ENCODE measurements at regions not wholly inside any gene's neighbourhood (a gene's known extent, or its start where the extent isn't known, plus 50 kb on each side); places are given as distances from the start of the nearest gene placed in this dataset.

DNA sequence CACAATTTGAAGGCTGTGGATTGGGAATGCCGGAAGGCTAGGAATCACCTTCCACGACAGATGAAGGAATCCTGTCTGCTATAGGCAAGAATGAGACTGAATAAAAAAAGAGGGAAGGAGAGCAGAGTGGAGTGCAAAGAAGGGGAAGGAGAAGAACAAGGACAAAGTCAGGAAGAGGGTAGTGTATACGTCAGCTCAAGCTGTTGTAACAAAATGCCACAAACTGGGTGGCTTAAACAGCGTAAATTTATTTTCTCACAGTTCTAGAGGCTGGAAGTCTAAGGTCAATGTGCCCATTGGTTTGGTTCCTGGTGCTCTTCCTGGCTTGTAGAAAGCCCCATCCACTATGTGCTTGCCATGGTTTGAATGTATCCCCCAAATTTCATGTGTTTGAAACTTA is 104.5 kb downstream of the TTLL2 start:
- 81% methylated on average over 4 of the region's 4 CpGs for WGBS (ENCODE audit: insufficient coverage)
- no peak overlapping the region for H3K27ac Mint-ChIP-seq
- peaks cover 0 to 2% (median 0%) of the 10 kb centered on the region in 3 donors for H3K27me3 Mint-ChIP-seq (ENCODE audit: low read depth in 3 of 3)

DNA sequence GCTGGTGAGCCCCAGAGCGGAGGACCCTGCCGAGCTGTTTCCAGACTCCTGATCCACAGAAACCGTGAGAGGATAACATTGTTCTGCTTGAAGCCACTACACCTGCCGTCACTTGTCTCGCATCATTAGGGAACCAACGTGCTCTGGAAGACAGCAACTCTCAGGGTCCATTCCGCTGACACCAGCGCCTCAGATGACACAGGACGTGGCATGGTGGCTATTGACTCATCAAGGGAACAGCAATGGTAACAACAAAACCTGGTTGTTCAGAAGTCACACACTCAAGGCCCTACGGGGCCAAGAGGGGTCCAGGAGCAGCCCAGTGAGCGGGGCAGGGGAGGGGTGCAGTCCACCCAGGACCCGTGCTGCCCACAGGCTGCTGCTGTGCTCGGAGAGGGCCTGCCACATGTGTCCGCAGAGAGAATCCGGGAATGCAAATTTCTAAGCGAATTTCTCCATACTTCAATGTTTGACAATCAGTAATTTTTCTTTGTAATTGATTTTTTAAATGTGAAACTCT is 110.4 kb downstream of the TTLL2 start:
- Histone ChIP-seq H4K20me1 (ENCODE audit: insufficient read depth, low read length) (no peaks in the 10 kb centered on the region), H3K4me2 (replicated peaks; ENCODE audit: extremely low read depth, low read length, poor library complexity, severe bottlenecking) (no peak overlapping the region), H3K36me3 (replicated peaks in 1 of 2; ENCODE audit: control insufficient read depth in 1 of 2, insufficient read depth in 2 of 2, low read length in 2 of 2) (no peaks in the 10 kb centered on the region), H3K27ac (ENCODE audit: low read depth in 1 of 2, low read length in 2 of 2) (no peak overlapping the region), H3K9me3 (replicated peaks in 1 of 2; ENCODE audit: control insufficient read depth in 1 of 2, insufficient read depth in 1 of 2, low read length in 2 of 2) (no peaks in the 10 kb centered on the region), H3K4me1 (ENCODE audit: control insufficient read depth in 1 of 2, insufficient read depth in 2 of 2, low read length in 2 of 2) (no peaks in the 10 kb centered on the region), H3K79me2 (ENCODE audit: insufficient read depth, low read length) (no peaks in the 10 kb centered on the region), H3K9ac (ENCODE audit: insufficient read depth, low read length, poor library complexity, severe bottlenecking) (no peak overlapping the region), H3K4me3 (replicated peaks in 1 of 3; ENCODE audit: low read depth in 2 of 3, low read length in 3 of 3) (no peak overlapping the region), H3K27me3 (ENCODE audit: control insufficient read depth in 2 of 2, insufficient read depth in 2 of 2, low read length in 2 of 2) (no peaks in the 10 kb centered on the region), H2AFZ (ENCODE audit: insufficient read depth, low read depth, low read length, poor library complexity, severe bottlenecking) (no peak overlapping the region)
- Mint-ChIP-seq H3K27ac (no peak overlapping the region), H3K9me3 (peaks cover 0 to 4% (median 2%) of the 10 kb centered on the region in 7 donors), H3K4me1 (no peaks in the 10 kb centered on the region), H3K36me3 (no peaks in the 10 kb centered on the region), H3K27me3 (ENCODE audit: low read depth in 3 of 3) (no peaks in the 10 kb centered on the region), H3K4me3 (no peak overlapping the region)
- TF ChIP-seq, protein P1, sequence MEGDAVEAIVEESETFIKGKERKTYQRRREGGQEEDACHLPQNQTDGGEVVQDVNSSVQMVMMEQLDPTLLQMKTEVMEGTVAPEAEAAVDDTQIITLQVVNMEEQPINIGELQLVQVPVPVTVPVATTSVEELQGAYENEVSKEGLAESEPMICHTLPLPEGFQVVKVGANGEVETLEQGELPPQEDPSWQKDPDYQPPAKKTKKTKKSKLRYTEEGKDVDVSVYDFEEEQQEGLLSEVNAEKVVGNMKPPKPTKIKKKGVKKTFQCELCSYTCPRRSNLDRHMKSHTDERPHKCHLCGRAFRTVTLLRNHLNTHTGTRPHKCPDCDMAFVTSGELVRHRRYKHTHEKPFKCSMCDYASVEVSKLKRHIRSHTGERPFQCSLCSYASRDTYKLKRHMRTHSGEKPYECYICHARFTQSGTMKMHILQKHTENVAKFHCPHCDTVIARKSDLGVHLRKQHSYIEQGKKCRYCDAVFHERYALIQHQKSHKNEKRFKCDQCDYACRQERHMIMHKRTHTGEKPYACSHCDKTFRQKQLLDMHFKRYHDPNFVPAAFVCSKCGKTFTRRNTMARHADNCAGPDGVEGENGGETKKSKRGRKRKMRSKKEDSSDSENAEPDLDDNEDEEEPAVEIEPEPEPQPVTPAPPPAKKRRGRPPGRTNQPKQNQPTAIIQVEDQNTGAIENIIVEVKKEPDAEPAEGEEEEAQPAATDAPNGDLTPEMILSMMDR (IDR thresholded peaks at IDR 0.05): no peak
- WGBS (ENCODE audit: insufficient coverage): 96% methylated on average over 12 of the region's 16 CpGs
- no peak for DNase-seq
- intact Hi-C loops (cut with micrococcal nuclease): no loop called here

More for the DNA sequence above, 104.5 kb downstream of the TTLL2 start:
- H3K9me3 Mint-ChIP-seq: peaks cover 0 to 6% (median 4%) of the 10 kb centered on the region in 7 donors
- H3K36me3 Mint-ChIP-seq: no peaks in the 10 kb centered on the region
- no peaks in the 10 kb centered on the region for H3K9me3 ChIP-seq (replicated peaks in 1 of 2; ENCODE audit: control insufficient read depth in 1 of 2, insufficient read depth in 1 of 2, low read length in 2 of 2)
- no peak overlapping the region for H3K27ac ChIP-seq (ENCODE audit: low read depth in 1 of 2, low read length in 2 of 2)
- no peak overlapping the region for H2AFZ ChIP-seq (ENCODE audit: insufficient read depth, low read depth, low read length, poor library complexity, severe bottlenecking)
- no peak overlapping the region for H3K4me2 ChIP-seq (replicated peaks; ENCODE audit: extremely low read depth, low read length, poor library complexity, severe bottlenecking)
- no peaks in the 10 kb centered on the region for H3K27me3 ChIP-seq (ENCODE audit: control insufficient read depth in 2 of 2, insufficient read depth in 2 of 2, low read length in 2 of 2)
- no peaks in the 10 kb centered on the region for H3K4me1 ChIP-seq (ENCODE audit: control insufficient read depth in 1 of 2, insufficient read depth in 2 of 2, low read length in 2 of 2)
- H3K4me3 Mint-ChIP-seq: no peak overlapping the region
- H3K79me2 ChIP-seq (ENCODE audit: insufficient read depth, low read length): no peaks in the 10 kb centered on the region
- H3K4me3 ChIP-seq (replicated peaks in 1 of 3; ENCODE audit: low read depth in 2 of 3, low read length in 3 of 3): no peak overlapping the region
- H4K20me1 ChIP-seq (ENCODE audit: insufficient read depth, low read length): no peaks in the 10 kb centered on the region
- H3K4me1 Mint-ChIP-seq: no peaks in the 10 kb centered on the region
- TF ChIP-seq, protein P1 (IDR thresholded peaks at IDR 0.05): no peak
- H3K9ac ChIP-seq (ENCODE audit: insufficient read depth, low read length, poor library complexity, severe bottlenecking): no peak overlapping the region
- DNase-seq: no peak
- H3K36me3 ChIP-seq (replicated peaks in 1 of 2; ENCODE audit: control insufficient read depth in 1 of 2, insufficient read depth in 2 of 2, low read length in 2 of 2): no peaks in the 10 kb centered on the region
- intact Hi-C loops (cut with micrococcal nuclease): no loop called here

Measured in CD14-positive monocyte (primary cell).